ENCODE measurements at regions not wholly inside any gene's neighbourhood (a gene's known extent, or its start where the extent isn't known, plus 50 kb on each side); places are given as distances from the start of the nearest gene placed in this dataset.

GRCh38 chr1:5273280-5274003, 619.0 kb downstream of the AJAP1 start:
- ChIA-PET CTCF (no interaction called here), RAD21 (ENCODE audit: low non-redundant PET in 1 of 2, low total read pairs in 2 of 2, uncharacterized antibody in 2 of 2, unreplicated experiment in 2 of 2) (no interaction called here), POLR2A (no interaction called here)
- Histone ChIP-seq H3K4me1 (ENCODE audit: control insufficient read depth in 1 of 2, insufficient read depth in 2 of 2, low read length in 2 of 2) (no peaks in the 10 kb centered on the region), H3K9me3 (ENCODE audit: control insufficient read depth in 1 of 2, insufficient read depth in 1 of 2, low read depth in 1 of 2, low read length in 2 of 2) (no peaks in the 10 kb centered on the region; a peak in 1 of 4 replicates), H3K4me2 (ENCODE audit: low read length) (no peak overlapping the region), H3K79me2 (ENCODE audit: insufficient read depth, low read length) (no peaks in the 10 kb centered on the region), H3K9me2 (ENCODE audit: insufficient read depth) (no peaks in the 10 kb centered on the region), H3K27ac (ENCODE audit: low read depth, low read length) (no peak overlapping the region), H3K9ac (ENCODE audit: low read length) (no peak overlapping the region), H3K4me3 (replicated peaks in 1 of 2; ENCODE audit: low read depth in 1 of 2, low read length in 2 of 2) (no peak overlapping the region), H2AFZ (ENCODE audit: low read depth, low read length, poor library complexity, severe bottlenecking) (no peak overlapping the region), H3K36me3 (ENCODE audit: control insufficient read depth in 1 of 2, insufficient read depth in 2 of 2, low read length in 2 of 2) (no peaks in the 10 kb centered on the region), H4K20me1 (ENCODE audit: insufficient read depth) (no peaks in the 10 kb centered on the region), H3K27me3 (ENCODE audit: insufficient read depth, low read length) (no peaks in the 10 kb centered on the region)
- DNase-seq (ENCODE audit: low read depth, low spot score) (no peak), ATAC-seq (no peak)
- intact Hi-C loops (cut with micrococcal nuclease) = no loop called here
- TF ChIP-seq ZFX (IDR thresholded peaks at IDR 0.05) (no peak), MAX (IDR thresholded peaks at IDR 0.05) (no peak), ZBTB33 (IDR thresholded peaks at IDR 0.05; ENCODE audit: extremely low read depth, insufficient replicate concordance, low read length) (no peak)
- BruUV-seq (replicated peaks) = no TSS peak

GRCh38 chr1:5272325-5272724, 617.9 kb downstream of the AJAP1 start:
- POLR2A ChIA-PET = no interaction called here
- H3K4me1 ChIP-seq (ENCODE audit: control insufficient read depth in 1 of 2, insufficient read depth in 2 of 2, low read length in 2 of 2) = no peaks in the 10 kb centered on the region
- no peaks in the 10 kb centered on the region; a peak in 1 of 4 replicates for H3K9me3 ChIP-seq (ENCODE audit: control insufficient read depth in 1 of 2, insufficient read depth in 1 of 2, low read depth in 1 of 2, low read length in 2 of 2)
- RAD21 ChIA-PET (ENCODE audit: low non-redundant PET in 1 of 2, low total read pairs in 2 of 2, uncharacterized antibody in 2 of 2, unreplicated experiment in 2 of 2) = no interaction called here
- no peaks in the 10 kb centered on the region for H3K9me2 ChIP-seq (ENCODE audit: insufficient read depth)
- H3K9ac ChIP-seq (ENCODE audit: low read length) = no peak overlapping the region
- H3K79me2 ChIP-seq (ENCODE audit: insufficient read depth, low read length) = no peaks in the 10 kb centered on the region
- no peaks in the 10 kb centered on the region for H4K20me1 ChIP-seq (ENCODE audit: insufficient read depth)
- DNase-seq (ENCODE audit: low read depth, low spot score) = no peak
- H3K36me3 ChIP-seq (ENCODE audit: control insufficient read depth in 1 of 2, insufficient read depth in 2 of 2, low read length in 2 of 2) = no peaks in the 10 kb centered on the region
- H3K4me2 ChIP-seq (ENCODE audit: low read length) = no peak overlapping the region
- no peaks in the 10 kb centered on the region for H3K27me3 ChIP-seq (ENCODE audit: insufficient read depth, low read length)
- no TSS peak for BruUV-seq (replicated peaks)
- H3K4me3 ChIP-seq (replicated peaks in 1 of 2; ENCODE audit: low read depth in 1 of 2, low read length in 2 of 2) = no peak overlapping the region
- no peak for ATAC-seq
- H2AFZ ChIP-seq (ENCODE audit: low read depth, low read length, poor library complexity, severe bottlenecking) = no peak overlapping the region
- intact Hi-C loops (cut with micrococcal nuclease) = no loop called here
- CTCF ChIA-PET = no interaction called here
- H3K27ac ChIP-seq (ENCODE audit: low read depth, low read length) = no peak overlapping the region
- TF ChIP-seq RAD21 (IDR thresholded peaks at IDR 0.05; ENCODE audit: low read depth) (no peak), POLR2A (IDR thresholded peaks at IDR 0.05; ENCODE audit: borderline replicate concordance, extremely low read depth, insufficient read depth, insufficient read length) (no peak), YY1 (IDR thresholded peaks at IDR 0.05; ENCODE audit: extremely low read depth, insufficient replicate concordance, low read depth, low read length) (no peak), MAX (IDR thresholded peaks at IDR 0.05) (no peak), SRF (IDR thresholded peaks at IDR 0.05; ENCODE audit: low read depth) (no peak), EZH2 (IDR thresholded peaks at IDR 0.05) (no peak), ELF1 (IDR thresholded peaks at IDR 0.05; ENCODE audit: borderline replicate concordance, low read depth) (no peak), ZNF274 (IDR thresholded peaks at IDR 0.05; ENCODE audit: low read depth, low read length) (no peak), JUND (IDR thresholded peaks at IDR 0.05) (no peak), CEBPB (IDR thresholded peaks at IDR 0.05; ENCODE audit: low read depth) (no peak)

All from HCT116 (cell line).